GM12872 (cell line): ENCODE measurements at regions not wholly inside any gene's neighbourhood (a gene's known extent, or its start where the extent isn't known, plus 50 kb on each side); places are given as distances from the start of the nearest gene placed in this dataset.

ENCODE experiments used
- CTCF ChIP-seq: IDR thresholded peaks from 3 replicates; pipeline ENCODE4 v1.5.1; 2011; ENCODE audit warnings: low read depth, mild to moderate bottlenecking, low read length, moderate library complexity; ENCODE audit not compliant: insufficient read depth

- TF ChIP-seq CTCF: no peak
Measured at GRCh38 chr2:217740756-217741155, 262.0 kb downstream of the TNS1 start.

GRCh38 chr2:217740178-217740577, 262.6 kb downstream of the TNS1 start:
- no peak for TF ChIP-seq CTCF

GRCh38 chr2:217739741-217740140, 263.1 kb downstream of the TNS1 start:
- TF ChIP-seq CTCF: no peak

GRCh38 chr2:217738061-217738460, 264.7 kb downstream of the TNS1 start:
- TF ChIP-seq CTCF: no peak

GRCh38 chr2:217736776-217737550, 265.8 kb downstream of the TNS1 start:
- no peak for TF ChIP-seq CTCF

- TF ChIP-seq CTCF: no peak
Measured at GRCh38 chr2:217735899-217736298, 266.9 kb downstream of the TNS1 start.

GRCh38 chr2:217735034-217735433, 267.8 kb downstream of the TNS1 start:
- TF ChIP-seq CTCF: no peak
